ENCODE measurements at regions not wholly inside any gene's neighbourhood (a gene's known extent, or its start where the extent isn't known, plus 50 kb on each side); places are given as distances from the start of the nearest gene placed in this dataset.
A peak's percentile ranks its signal among the peaks of the same experiment; 100 is the strongest.

DNA sequence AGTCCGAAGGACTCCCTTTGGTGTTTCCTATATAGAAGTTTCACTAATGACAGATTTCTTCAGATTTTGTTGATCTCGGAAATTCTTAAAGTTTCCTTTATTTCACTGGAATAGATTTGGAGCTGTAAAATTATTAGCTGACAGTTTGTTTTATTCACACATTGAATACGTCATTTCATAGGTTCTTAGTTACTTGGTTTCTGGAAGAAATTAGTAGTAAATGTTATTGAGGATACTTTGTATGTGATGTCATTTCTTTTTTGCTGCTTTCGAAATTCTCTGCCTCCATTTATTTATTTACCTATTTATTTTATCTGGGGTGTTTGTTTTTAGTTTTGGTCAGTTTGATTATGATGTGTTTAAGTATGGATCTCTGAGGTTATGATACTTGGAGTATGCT lies 1205.9 kb upstream of the GYPC start:
- ATAC-seq, result no peak
- H3K9me3 ChIP-seq, result no peaks in the 10 kb centered on the region
- no peaks in the 10 kb centered on the region for H3K27me3 ChIP-seq
- TF ChIP-seq EP300 (IDR thresholded peaks at IDR 0.05), result no peak
- TF ChIP-seq POLR2A (IDR thresholded peaks at IDR 0.05), result no peak
- TF ChIP-seq POLR2AphosphoS5 (IDR thresholded peaks at IDR 0.05), result no peak
- no peak for TF ChIP-seq CTCF (IDR thresholded peaks at IDR 0.05)
- WGBS, 2 donors (ENCODE audit: low coverage in 1 of 2), result 76 to 93% methylated on average over 4 of the region's 4 CpGs
- no peaks in the 10 kb centered on the region for H3K36me3 ChIP-seq
- H3K4me3 ChIP-seq, result no peak overlapping the region
- no peaks in the 10 kb centered on the region for H3K4me1 ChIP-seq
- H3K27ac ChIP-seq, result no peak overlapping the region

DNA sequence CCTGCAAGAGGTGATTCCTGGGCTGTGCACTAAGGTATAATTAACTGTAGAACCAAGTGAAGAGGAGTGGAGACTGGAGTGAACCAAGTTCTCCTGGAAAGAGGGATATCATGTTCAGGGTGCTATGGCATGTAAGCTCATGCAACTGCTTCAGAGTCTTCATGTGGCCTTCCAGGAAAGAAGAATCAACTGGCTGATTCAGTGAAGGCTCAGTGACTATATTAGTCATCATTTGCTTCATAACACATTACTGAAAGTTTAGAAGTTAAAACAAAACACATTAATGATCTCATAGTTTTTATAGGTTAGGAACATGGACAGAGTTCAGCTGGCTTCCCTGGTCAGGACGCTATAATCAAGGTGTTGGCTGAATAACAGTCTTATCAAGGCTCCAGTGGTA lies 1200.8 kb upstream of the GYPC start:
- ATAC-seq, result no peak
- 67 to 72% methylated on average over 1 of the region's 1 CpG for WGBS, 2 donors (ENCODE audit: low coverage in 1 of 2)
- Histone ChIP-seq H3K9me3 (no peaks in the 10 kb centered on the region), H3K4me1 (no peaks in the 10 kb centered on the region), H3K4me3 (no peak overlapping the region), H3K27me3 (no peaks in the 10 kb centered on the region), H3K36me3 (no peaks in the 10 kb centered on the region), H3K27ac (no peak overlapping the region)
- TF ChIP-seq POLR2A (IDR thresholded peaks at IDR 0.05) (no peak), CTCF (IDR thresholded peaks at IDR 0.05) (no peak), EP300 (IDR thresholded peaks at IDR 0.05) (no peak), POLR2AphosphoS5 (IDR thresholded peaks at IDR 0.05) (no peak)

DNA sequence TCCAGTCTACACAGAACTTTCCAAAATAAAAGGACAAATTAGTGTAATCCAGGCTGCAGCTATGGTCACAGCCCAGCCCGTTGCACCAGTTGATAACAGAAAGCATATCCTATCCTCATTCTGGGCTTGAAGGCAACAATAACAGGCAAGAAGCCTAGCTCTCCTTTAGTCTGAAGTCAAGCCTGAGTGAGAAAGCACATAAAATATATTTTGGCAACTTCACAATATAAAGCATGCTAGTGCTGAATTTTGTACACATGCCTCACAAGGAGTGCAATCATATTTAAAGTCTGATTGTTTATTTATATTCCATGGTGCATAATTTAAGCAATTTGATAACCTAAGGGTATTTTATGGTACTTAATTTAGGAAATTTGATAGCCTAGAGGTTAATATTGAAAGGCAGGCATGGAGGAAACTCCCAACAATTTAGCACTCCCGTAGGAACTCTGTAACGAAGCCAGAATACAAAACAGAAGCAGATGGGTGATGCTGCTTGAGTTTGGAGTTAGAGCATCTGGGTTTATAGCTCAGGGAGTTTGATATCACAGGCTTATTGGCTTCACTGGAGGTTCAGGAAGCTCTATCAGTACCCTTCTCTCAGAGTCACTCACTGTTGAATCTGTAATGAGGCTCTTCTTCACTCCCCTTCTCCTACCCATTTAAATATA lies 1199.1 kb upstream of the GYPC start:
- Histone ChIP-seq H3K27me3 (no peaks in the 10 kb centered on the region), H3K9me3 (no peaks in the 10 kb centered on the region), H3K27ac (no peak overlapping the region), H3K4me3 (no peak overlapping the region), H3K4me1 (no peaks in the 10 kb centered on the region), H3K36me3 (no peaks in the 10 kb centered on the region)
- WGBS, 2 donors (ENCODE audit: low coverage in 1 of 2), result 43 to 68% methylated on average over 2 to 3 of the region's 3 CpGs
- no peak for TF ChIP-seq EP300 (IDR thresholded peaks at IDR 0.05)
- no peak for TF ChIP-seq CTCF (IDR thresholded peaks at IDR 0.05)
- no peak for TF ChIP-seq POLR2AphosphoS5 (IDR thresholded peaks at IDR 0.05)
- TF ChIP-seq POLR2A (IDR thresholded peaks at IDR 0.05), result no peak
- ATAC-seq, result no peak

DNA sequence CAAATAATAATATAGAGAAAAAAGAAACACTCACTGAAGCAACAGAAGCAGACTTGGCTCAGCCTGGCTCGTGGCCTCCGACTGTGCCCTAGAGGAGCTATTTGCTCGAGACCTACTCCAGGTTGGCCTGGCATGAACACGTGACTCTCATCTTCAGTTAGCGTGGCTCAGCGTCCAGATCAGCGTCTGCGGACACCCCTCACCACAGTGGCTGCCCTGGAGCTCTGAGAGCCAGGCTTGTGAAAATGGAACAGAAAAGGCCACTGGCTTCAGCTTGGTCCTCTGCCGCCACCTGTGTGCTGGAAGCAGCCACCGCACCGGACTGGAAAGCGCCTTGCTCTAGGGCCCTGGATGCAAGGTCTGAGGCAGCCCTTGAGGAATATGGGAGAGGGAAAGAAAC lies 1184.0 kb upstream of the GYPC start:
- no peak overlapping the region for H3K27ac ChIP-seq
- no peak for ATAC-seq

More for the DNA sequence above, 1184.0 kb upstream of the GYPC start:
- H3K4me3 ChIP-seq, result no peak overlapping the region
- WGBS, 2 donors (ENCODE audit: low coverage in 1 of 2), result 80% methylated on average over 8 of the region's 12 CpGs; no CpG with 5 or more reads in 1 of the 2 donors
- H3K27me3 ChIP-seq, result no peaks in the 10 kb centered on the region
- no peaks in the 10 kb centered on the region for H3K36me3 ChIP-seq
- TF ChIP-seq POLR2AphosphoS5 (IDR thresholded peaks at IDR 0.05), result no peak
- TF ChIP-seq POLR2A (IDR thresholded peaks at IDR 0.05), result no peak
- peak in 1 of 4 experiments; percentile 32 for TF ChIP-seq CTCF (IDR thresholded peaks at IDR 0.05)
- no peak for TF ChIP-seq EP300 (IDR thresholded peaks at IDR 0.05)
- no peaks in the 10 kb centered on the region for H3K4me1 ChIP-seq
- peaks cover 0 to 15% (median 0%) of the 10 kb centered on the region in 3 donors for H3K9me3 ChIP-seq
